GM18499 (cell line): ENCODE measurements at regions not wholly inside any gene's neighbourhood (a gene's known extent, or its start where the extent isn't known, plus 50 kb on each side); places are given as distances from the start of the nearest gene placed in this dataset.
"Not testable (repeated sequence)": the region's sequence is repeated elsewhere in the genome, so short reads cannot be mapped to it uniquely, and the experiment has no call there.

ENCODE experiments used
- ATAC-seq: cut with Tn5 transposase; IDR thresholded peaks from one replicate; pipeline ENCODE4 v1.9.1; 2021; ENCODE audit warnings: moderate number of reproducible peaks; ENCODE audit not compliant: insufficient read depth, unreplicated experiment

- no peak for ATAC-seq
Measured at GRCh38 chr1:96090134-96090533, 631.5 kb upstream of the PTBP2 start.

GRCh38 chr1:96095849-96096612 lies 625.6 kb upstream of the PTBP2 start:
- no peak for ATAC-seq

- no peak for ATAC-seq
Measured at GRCh38 chr1:96096613-96097321, 624.8 kb upstream of the PTBP2 start.

GRCh38 chr1:96104506-96104905 lies 617.1 kb upstream of the PTBP2 start:
- no peak for ATAC-seq

GRCh38 chr1:96104906-96105305 lies 616.7 kb upstream of the PTBP2 start:
- ATAC-seq, result no peak

- ATAC-seq, result no peak
Measured at GRCh38 chr1:96116731-96117130, 604.9 kb upstream of the PTBP2 start.

GRCh38 chr1:96130432-96130831 lies 591.2 kb upstream of the PTBP2 start:
- ATAC-seq, result no peak

GRCh38 chr1:96144636-96145035 lies 576.9 kb upstream of the PTBP2 start:
- no peak for ATAC-seq

- ATAC-seq, result no peak
Measured at GRCh38 chr1:96145492-96145891, 576.1 kb upstream of the PTBP2 start.

- not testable (repeated sequence) for ATAC-seq
Measured at GRCh38 chr1:96152957-96153356, 568.6 kb upstream of the PTBP2 start.

GRCh38 chr1:96157101-96157500 lies 564.5 kb upstream of the PTBP2 start:
- ATAC-seq, result no peak

- ATAC-seq, result no peak
Measured at GRCh38 chr1:96159379-96159778, 562.2 kb upstream of the PTBP2 start.

GRCh38 chr1:96164053-96164452 lies 557.5 kb upstream of the PTBP2 start:
- ATAC-seq, result no peak

- no peak for ATAC-seq
Measured at GRCh38 chr1:96178053-96178452, 543.5 kb upstream of the PTBP2 start.

- ATAC-seq, result no peak
Measured at GRCh38 chr1:96183485-96183884, 538.1 kb upstream of the PTBP2 start.

- no peak for ATAC-seq
Measured at GRCh38 chr1:96183928-96184327, 537.7 kb upstream of the PTBP2 start.

GRCh38 chr1:96185181-96185580 lies 536.4 kb upstream of the PTBP2 start:
- ATAC-seq, result no peak

- ATAC-seq, result no peak
Measured at GRCh38 chr1:96187020-96187419, 534.6 kb upstream of the PTBP2 start.

- ATAC-seq, result no peak
Measured at GRCh38 chr1:96191165-96191564, 530.4 kb upstream of the PTBP2 start.

- no peak for ATAC-seq
Measured at GRCh38 chr1:96206451-96206850, 515.1 kb upstream of the PTBP2 start.

- no peak for ATAC-seq
Measured at GRCh38 chr1:96207936-96208335, 513.6 kb upstream of the PTBP2 start.

GRCh38 chr1:96208428-96208827 lies 513.2 kb upstream of the PTBP2 start:
- no peak for ATAC-seq
